C4-2B (cell line): ENCODE measurements at regions not wholly inside any gene's neighbourhood (a gene's known extent, or its start where the extent isn't known, plus 50 kb on each side); places are given as distances from the start of the nearest gene placed in this dataset.

Source experiments
- CTCF ChIP-seq: fragments of 450-650 bp; conservative IDR thresholded peaks from 2 replicates; pipeline ENCODE4 v1.5.1; 2017; ENCODE audit warnings: mild to moderate bottlenecking
- ZFX ChIP-seq: fragments of 450-650 bp; IDR thresholded peaks from 2 replicates; pipeline ENCODE4 v1.6.1; 2017

DNA sequence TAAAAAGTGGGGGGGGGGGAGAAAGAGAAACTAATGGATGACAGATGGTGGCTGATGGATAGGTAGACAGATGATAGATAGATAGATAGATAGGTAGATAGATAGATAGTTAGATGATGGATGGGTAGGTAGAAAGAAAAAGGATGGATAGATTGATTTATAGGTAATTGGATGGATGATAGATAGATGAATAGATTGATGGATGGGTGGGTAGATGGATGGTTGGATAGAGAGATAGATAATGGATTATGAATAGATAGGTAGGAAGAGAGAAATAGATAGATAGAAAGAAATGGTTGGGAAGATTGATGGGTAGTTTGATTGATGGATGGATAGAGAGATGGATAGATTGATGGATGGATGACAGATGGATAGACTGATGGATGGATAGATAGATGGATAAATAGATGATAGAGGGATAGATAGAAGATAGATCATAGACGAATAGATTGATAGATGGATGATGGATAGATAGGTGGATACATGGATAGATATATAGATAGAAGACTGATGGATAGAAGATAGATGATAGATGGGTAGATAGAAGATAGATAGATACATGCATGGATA is 337.1 kb downstream of the C16orf95 start:
- TF ChIP-seq CTCF (no peak), ZFX (no peak)
